Calu3 (cell line): ENCODE measurements at regions not wholly inside any gene's neighbourhood (a gene's known extent, or its start where the extent isn't known, plus 50 kb on each side); places are given as distances from the start of the nearest gene placed in this dataset.
"Not testable (repeated sequence)": the region's sequence is repeated elsewhere in the genome, so short reads cannot be mapped to it uniquely, and the experiment has no call there.

Experiments used
- BruUV-seq: library from RNA; stranded (reverse); fragments of 400-500 nt; replicated peaks from 2 replicates; lab custom pipeline; 2021; lab: Mats Ljungman, UMichigan
- CTCF ChIA-PET: fragments of 300-600 bp; sonication (Branson Sonifier 250); formaldehyde crosslinking; loops from one replicate; lab custom pipeline; 2022; ENCODE audit warnings: antibody characterized with exemption; lab: Charles Lee
- DNase-seq: peaks from one replicate; pipeline ENCODE4 v3.0.0; 2022
- H3K27ac Mint-ChIP-seq: one replicate; pipeline ENCODE4 v1.8.0; 2022; ENCODE audit warnings: mixed read lengths; ENCODE audit not compliant: unreplicated experiment
- H3K27me3 Mint-ChIP-seq: one replicate; pipeline ENCODE4 v1.8.0; 2022; ENCODE audit warnings: mixed read lengths; ENCODE audit not compliant: unreplicated experiment
- H3K36me3 Mint-ChIP-seq: one replicate; pipeline ENCODE4 v1.8.0; 2022; ENCODE audit warnings: mild to moderate bottlenecking, moderate library complexity, mixed read lengths; ENCODE audit not compliant: insufficient read depth, unreplicated experiment
- H3K4me1 Mint-ChIP-seq: one replicate; pipeline ENCODE4 v1.8.0; 2022; ENCODE audit warnings: mild to moderate bottlenecking, low read depth, mixed read lengths; ENCODE audit not compliant: unreplicated experiment
- H3K4me3 Mint-ChIP-seq: one replicate; pipeline ENCODE4 v1.8.0; 2022; ENCODE audit warnings: mild to moderate bottlenecking, low read depth, moderate library complexity, mixed read lengths; ENCODE audit not compliant: unreplicated experiment
- H3K9me3 Mint-ChIP-seq: one replicate; pipeline ENCODE4 v1.8.0; 2022; ENCODE audit warnings: low read depth, mixed read lengths; ENCODE audit not compliant: unreplicated experiment
- intact Hi-C: fragments of 100-400 bp; cut with micrococcal nuclease; formaldehyde crosslinking; loops from one replicate; pipeline ENCODE4 v1.10.0; 2022; ENCODE audit not compliant: unreplicated experiment
- TF ChIP-seq, protein P1 (sequence below): fragments of 200-600 bp; IDR thresholded peaks from one replicate; pipeline ENCODE4 v1.8.0; 2022; ENCODE audit warnings: antibody characterized with exemption; ENCODE audit not compliant: unreplicated experiment

DNA sequence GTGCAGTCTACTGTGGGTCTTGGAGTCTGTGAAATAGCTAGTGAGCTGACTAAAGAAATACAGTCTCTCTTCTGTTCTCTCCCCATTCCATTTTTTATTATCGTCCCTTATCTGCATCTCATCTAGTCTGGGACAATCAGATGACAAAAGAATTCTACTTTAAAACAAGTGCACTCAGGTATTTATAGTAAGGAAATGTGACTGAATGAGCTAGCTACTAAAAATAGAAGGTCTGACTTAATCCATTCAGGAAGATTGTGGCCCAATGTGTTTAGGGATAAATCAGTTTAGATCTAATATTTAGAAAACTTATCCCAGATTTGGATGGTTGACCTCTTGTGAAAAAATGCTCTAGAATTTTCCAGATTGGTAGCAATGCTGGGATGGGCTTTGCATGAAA, 126.8 kb upstream of the NRXN3 start:
- Mint-ChIP-seq H3K27ac (no peak overlapping the region), H3K4me1 (no peaks in the 10 kb centered on the region), H3K27me3 (peaks cover 26% of the 10 kb centered on the region), H3K4me3 (no peak overlapping the region), H3K36me3 (no peaks in the 10 kb centered on the region), H3K9me3 (peaks cover 3% of the 10 kb centered on the region)
- no TSS peak for BruUV-seq
- CTCF ChIA-PET, result no interaction called here
- TF ChIP-seq, protein P1, sequence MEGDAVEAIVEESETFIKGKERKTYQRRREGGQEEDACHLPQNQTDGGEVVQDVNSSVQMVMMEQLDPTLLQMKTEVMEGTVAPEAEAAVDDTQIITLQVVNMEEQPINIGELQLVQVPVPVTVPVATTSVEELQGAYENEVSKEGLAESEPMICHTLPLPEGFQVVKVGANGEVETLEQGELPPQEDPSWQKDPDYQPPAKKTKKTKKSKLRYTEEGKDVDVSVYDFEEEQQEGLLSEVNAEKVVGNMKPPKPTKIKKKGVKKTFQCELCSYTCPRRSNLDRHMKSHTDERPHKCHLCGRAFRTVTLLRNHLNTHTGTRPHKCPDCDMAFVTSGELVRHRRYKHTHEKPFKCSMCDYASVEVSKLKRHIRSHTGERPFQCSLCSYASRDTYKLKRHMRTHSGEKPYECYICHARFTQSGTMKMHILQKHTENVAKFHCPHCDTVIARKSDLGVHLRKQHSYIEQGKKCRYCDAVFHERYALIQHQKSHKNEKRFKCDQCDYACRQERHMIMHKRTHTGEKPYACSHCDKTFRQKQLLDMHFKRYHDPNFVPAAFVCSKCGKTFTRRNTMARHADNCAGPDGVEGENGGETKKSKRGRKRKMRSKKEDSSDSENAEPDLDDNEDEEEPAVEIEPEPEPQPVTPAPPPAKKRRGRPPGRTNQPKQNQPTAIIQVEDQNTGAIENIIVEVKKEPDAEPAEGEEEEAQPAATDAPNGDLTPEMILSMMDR, result no peak
- DNase-seq, result no peak
- intact Hi-C loops, result no loop called here

DNA sequence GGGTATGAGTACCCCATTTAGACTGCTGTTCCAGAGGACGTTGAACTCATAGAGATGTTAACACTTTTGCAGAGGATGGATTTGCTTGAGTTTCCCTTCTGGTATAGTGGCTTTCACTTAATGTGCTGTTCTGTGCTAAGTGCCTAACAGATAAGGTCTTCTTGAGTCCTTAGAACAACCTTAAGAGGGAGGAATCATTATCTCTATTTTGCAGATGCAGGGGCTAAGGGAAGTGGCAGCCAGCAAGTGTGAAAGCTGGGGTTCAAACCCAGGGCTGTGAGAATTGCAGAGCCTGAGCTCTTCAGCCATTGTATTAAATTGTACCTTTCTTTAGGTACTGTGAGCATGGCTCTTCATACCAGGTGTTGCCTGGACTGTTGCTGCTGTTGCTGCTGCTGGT, 122.1 kb upstream of the NRXN3 start:
- no peak for DNase-seq
- H3K9me3 Mint-ChIP-seq, result peaks cover 2% of the 10 kb centered on the region
- CTCF ChIA-PET, result interaction anchor here (0.7 kb wide), 1 partner anchor 24 kb away, joined by 3 read pairs; no protein-coding TSS in a partner anchor
- H3K27me3 Mint-ChIP-seq, result peaks cover 38% of the 10 kb centered on the region
- no peak overlapping the region for H3K27ac Mint-ChIP-seq
- no TSS peak for BruUV-seq
- intact Hi-C loops, result no loop called here
- no peak overlapping the region for H3K4me3 Mint-ChIP-seq
- TF ChIP-seq, protein P1, result no peak
- no peaks in the 10 kb centered on the region for H3K4me1 Mint-ChIP-seq
- H3K36me3 Mint-ChIP-seq, result no peaks in the 10 kb centered on the region

DNA sequence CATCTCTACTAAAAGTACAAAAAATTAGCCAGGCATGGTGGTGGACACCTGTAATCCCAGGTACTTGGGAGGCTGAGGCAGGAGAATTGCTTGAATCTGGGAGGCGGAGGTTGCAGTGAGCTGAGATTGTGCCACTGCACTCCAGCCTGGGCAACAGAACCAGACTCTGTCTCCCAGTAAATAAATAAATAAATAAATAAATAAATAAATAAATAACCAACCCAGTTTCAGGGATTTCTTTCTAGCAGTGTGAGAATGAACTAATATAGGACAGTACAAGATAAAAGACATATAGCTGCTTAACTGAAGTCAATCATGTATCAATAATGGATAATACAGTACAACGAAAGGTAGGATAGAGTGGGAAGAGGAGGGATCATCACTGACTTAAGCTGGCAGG, 113.3 kb upstream of the NRXN3 start:
- H3K9me3 Mint-ChIP-seq, H3K4me1 Mint-ChIP-seq, DNase-seq, H3K27ac Mint-ChIP-seq, intact Hi-C loops, BruUV-seq, CTCF ChIA-PET, H3K4me3 Mint-ChIP-seq, H3K36me3 Mint-ChIP-seq: not testable (repeated sequence)
- peaks cover 37% of the 10 kb centered on the region for H3K27me3 Mint-ChIP-seq

DNA sequence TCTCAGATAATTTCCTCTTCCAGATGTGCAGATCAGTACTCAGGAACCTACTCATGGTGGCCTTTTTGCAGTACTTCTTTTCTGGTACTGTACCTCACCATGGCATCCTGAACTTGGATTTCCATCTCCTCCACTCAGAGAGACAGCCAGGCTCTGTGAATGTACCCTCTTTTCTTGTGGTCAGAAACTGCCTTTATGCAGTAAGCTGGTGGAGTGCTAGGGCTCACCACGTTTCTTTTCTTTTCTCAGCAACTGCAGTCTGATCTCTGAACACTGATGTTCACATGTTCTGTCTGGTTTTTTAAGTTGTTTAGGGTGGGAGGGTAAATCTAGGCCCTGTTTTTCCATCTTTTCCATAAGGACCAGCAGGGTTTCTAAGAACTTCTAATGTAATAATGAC, 99.8 kb upstream of the NRXN3 start:
- Mint-ChIP-seq H3K4me1 (no peaks in the 10 kb centered on the region), H3K4me3 (no peak overlapping the region), H3K27me3 (peaks cover 10% of the 10 kb centered on the region), H3K36me3 (no peaks in the 10 kb centered on the region), H3K9me3 (no peaks in the 10 kb centered on the region), H3K27ac (no peak overlapping the region)
- intact Hi-C loops, result no loop called here
- no TSS peak for BruUV-seq
- TF ChIP-seq, protein P1, result no peak
- CTCF ChIA-PET, result interaction anchor here (0.6 kb wide), 1 partner anchor 239 kb away, joined by 11 read pairs; no protein-coding TSS in a partner anchor
- no peak for DNase-seq

DNA sequence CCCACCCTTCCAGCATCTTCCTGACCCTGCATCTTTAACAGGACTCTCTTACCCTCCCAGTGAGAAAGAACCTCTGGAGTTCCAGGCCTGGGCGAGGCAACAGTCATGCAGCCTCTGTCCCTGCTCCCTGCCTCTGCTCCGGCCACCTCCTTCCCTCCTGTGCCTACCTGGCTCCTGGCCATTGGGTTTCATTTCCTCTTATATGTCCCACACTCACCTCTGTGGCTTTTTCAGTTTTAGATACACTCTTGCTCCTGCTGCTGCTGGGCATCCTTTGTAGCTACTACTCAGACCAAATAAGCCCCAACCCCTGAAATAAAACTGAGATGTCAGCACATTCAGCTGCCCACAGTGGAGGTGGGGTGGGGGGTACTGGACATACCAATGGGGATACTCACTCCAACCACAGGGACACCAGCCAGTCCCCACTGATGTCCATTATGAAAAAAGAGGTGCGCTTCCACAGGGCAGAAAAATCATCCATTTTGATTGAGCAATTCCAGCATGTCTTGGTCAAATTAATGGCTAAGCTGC, 99.1 kb upstream of the NRXN3 start:
- H3K27me3 Mint-ChIP-seq, result peaks cover 10% of the 10 kb centered on the region
- no peaks in the 10 kb centered on the region for H3K4me1 Mint-ChIP-seq
- H3K27ac Mint-ChIP-seq, result no peak overlapping the region
- intact Hi-C loops, result no loop called here
- H3K9me3 Mint-ChIP-seq, result no peaks in the 10 kb centered on the region
- no peak overlapping the region for H3K4me3 Mint-ChIP-seq
- no peak for DNase-seq
- TF ChIP-seq, protein P1, result no peak
- no TSS peak for BruUV-seq
- H3K36me3 Mint-ChIP-seq, result no peaks in the 10 kb centered on the region
- CTCF ChIA-PET, result interaction anchor here (0.6 kb wide), 1 partner anchor 239 kb away, joined by 11 read pairs; no protein-coding TSS in a partner anchor
